PC-9 (cell line): ENCODE measurements at regions not wholly inside any gene's neighbourhood (a gene's known extent, or its start where the extent isn't known, plus 50 kb on each side); places are given as distances from the start of the nearest gene placed in this dataset.

Experiments used
- CTCF ChIP-seq: fragments of 200-600 bp; sonication (generic); conservative IDR thresholded peaks from 2 replicates; pipeline ENCODE4 v1.6.1; 2017; ENCODE audit warnings: mixed run types, antibody characterized with exemption, mild to moderate bottlenecking, moderate library complexity
- EZH2 ChIP-seq: fragments of 200-600 bp; sonication (generic); IDR thresholded peaks from 2 replicates; pipeline ENCODE4 v1.8.0; 2017; ENCODE audit warnings: antibody characterized with exemption, low read depth

DNA sequence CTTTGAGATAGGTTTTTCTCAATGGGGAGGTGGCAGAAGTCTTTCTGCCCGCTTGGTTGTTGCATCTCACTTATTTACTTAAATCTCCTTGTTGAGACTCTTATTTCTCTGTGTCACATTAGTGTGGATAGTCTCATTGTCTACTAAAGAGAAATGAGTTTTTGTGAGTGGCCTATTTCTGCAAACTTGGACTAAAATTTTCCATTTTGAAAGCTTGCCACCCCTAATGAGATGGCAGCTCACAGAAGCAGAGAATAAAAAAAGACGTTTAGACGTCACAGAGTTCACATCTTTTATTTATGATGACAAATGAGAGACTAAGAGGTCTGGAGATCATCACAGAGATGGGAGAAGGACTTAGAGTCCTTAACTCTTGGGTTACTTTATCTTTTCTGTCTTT lies 262.7 kb upstream of the PHYHIPL start:
- TF ChIP-seq CTCF, result no peak
- TF ChIP-seq EZH2, result no peak
